ENCODE measurements at regions not wholly inside any gene's neighbourhood (a gene's known extent, or its start where the extent isn't known, plus 50 kb on each side); places are given as distances from the start of the nearest gene placed in this dataset.

GRCh38 chr18:7358989-7359726 is 128.3 kb downstream of the LRRC30 start (continued):
- TF ChIP-seq ZFP90 (CRISPR knock-in tag; IDR thresholded peaks at IDR 0.05; ENCODE audit: borderline replicate concordance) (no peak), MTA1 (CRISPR knock-in tag; IDR thresholded peaks at IDR 0.05; ENCODE audit: borderline replicate concordance) (no peak), RARA (CRISPR knock-in tag; IDR thresholded peaks at IDR 0.05) (no peak), REXO4 (CRISPR knock-in tag; IDR thresholded peaks at IDR 0.05; ENCODE audit: borderline replicate concordance) (no peak), FOXM1 (CRISPR knock-in tag; IDR thresholded peaks at IDR 0.05) (no peak), ZNF317 (CRISPR knock-in tag; IDR thresholded peaks at IDR 0.05) (no peak), ZNF20 (CRISPR knock-in tag; IDR thresholded peaks at IDR 0.05) (no peak)

GRCh38 chr18:7360606-7361170 is 129.8 kb downstream of the LRRC30 start:
- no peak for FAIRE-seq
- no peaks in the 10 kb centered on the region for H3K79me2 ChIP-seq (ENCODE audit: insufficient read depth, low read length)
- no TSS peak for BruUV-seq (replicated peaks)
- no peaks in the 10 kb centered on the region for H3K36me3 ChIP-seq (replicated peaks in 1 of 2; ENCODE audit: control insufficient read depth in 1 of 2, insufficient read depth in 2 of 2, low read length in 2 of 2)
- H3K9me3 ChIP-seq (ENCODE audit: low read length), result no peaks in the 10 kb centered on the region
- ChIA-PET POLR2A (no interaction called here), CTCF (ENCODE audit: low intra/inter-chr PET ratio, low total read pairs) (no interaction called here)
- in situ Hi-C loops (cut with HindIII; ENCODE audit: extremely low pct_ligation_motif_present, low pct_unique_long_range_greater_than_20kb) (no loop called here), intact Hi-C loops (cut with micrococcal nuclease; ENCODE audit: unreplicated experiment) (no loop called here)
- WGBS (ENCODE audit: low lambda C conversion rate), result 53% methylated on average over 3 of the region's 23 CpGs
- H4K20me1 ChIP-seq (ENCODE audit: insufficient read depth, low read length), result no peaks in the 10 kb centered on the region
- no peak overlapping the region for H2AFZ ChIP-seq (ENCODE audit: low read length)
- no peak overlapping the region for H3K9ac ChIP-seq (ENCODE audit: insufficient read depth, low read depth, low read length)
- H3K27ac ChIP-seq (ENCODE audit: extremely low read length, insufficient read depth, low read length), result no peak overlapping the region
- H3K4me3 ChIP-seq (replicated peaks in 1 of 3; ENCODE audit: insufficient read depth in 1 of 3, low read depth in 2 of 3, low read length in 3 of 3), result no peak overlapping the region
- no peak for DNase-seq (ENCODE audit: low spot score)
- H3K4me2 ChIP-seq (ENCODE audit: low read depth, low read length), result no peak overlapping the region
- no peak for ATAC-seq
- TF ChIP-seq ZNF33A (CRISPR knock-in tag; IDR thresholded peaks at IDR 0.05; ENCODE audit: borderline replicate concordance) (no peak), KLF11 (CRISPR knock-in tag; IDR thresholded peaks at IDR 0.05) (no peak), GABPA (IDR thresholded peaks at IDR 0.05; ENCODE audit: low read depth, low read length) (no peak), GABPA (CRISPR knock-in tag; IDR thresholded peaks at IDR 0.05; ENCODE audit: low read depth) (no peak)
- H3K27me3 ChIP-seq (ENCODE audit: control insufficient read depth in 1 of 2, insufficient read depth in 2 of 2, low read length in 2 of 2), result no peaks in the 10 kb centered on the region; a peak in 1 of 5 replicates
- H3K4me1 ChIP-seq (ENCODE audit: insufficient read depth, low read length), result no peaks in the 10 kb centered on the region
